Fibroblast of peridontal ligament (primary cell): ENCODE measurements at regions not wholly inside any gene's neighbourhood (a gene's known extent, or its start where the extent isn't known, plus 50 kb on each side); places are given as distances from the start of the nearest gene placed in this dataset.

Experiments
- DNase-seq: peaks from one replicate; pipeline ENCODE4 v3.0.0-alpha.2; 2010; ENCODE audit errors: extremely low read depth

- DNase-seq, result no peak
Observed at GRCh38 chr5:57572461-57572860, 89.8 kb upstream of the ACTBL2 start.

- DNase-seq, result no peak
Observed at GRCh38 chr5:57569601-57570000, 87.0 kb upstream of the ACTBL2 start.

GRCh38 chr5:57568136-57568535, 85.5 kb upstream of the ACTBL2 start:
- no peak for DNase-seq

GRCh38 chr5:57566914-57567313, 84.3 kb upstream of the ACTBL2 start:
- peak; percentile 90 for DNase-seq

- no peak for DNase-seq
Observed at GRCh38 chr5:57561231-57561842, 78.7 kb upstream of the ACTBL2 start.

- peak; percentile 54 for DNase-seq
Observed at GRCh38 chr5:57559110-57559635, 76.6 kb upstream of the ACTBL2 start.

GRCh38 chr5:57552033-57552432, 69.4 kb upstream of the ACTBL2 start:
- peak; percentile 22 for DNase-seq

- DNase-seq, result no peak
Observed at GRCh38 chr5:57551251-57551650, 68.6 kb upstream of the ACTBL2 start.

GRCh38 chr5:57550132-57550531, 67.5 kb upstream of the ACTBL2 start:
- DNase-seq, result no peak

- no peak for DNase-seq
Observed at GRCh38 chr5:57549566-57549965, 67.0 kb upstream of the ACTBL2 start.

GRCh38 chr5:57540823-57541222, 58.2 kb upstream of the ACTBL2 start:
- DNase-seq, result no peak

- DNase-seq, result peak; percentile 91
Observed at GRCh38 chr5:57539281-57539701, 56.7 kb upstream of the ACTBL2 start.

GRCh38 chr5:57538341-57538955, 55.8 kb upstream of the ACTBL2 start:
- peak; percentile 95 for DNase-seq

GRCh38 chr5:57537811-57538210, 55.2 kb upstream of the ACTBL2 start:
- DNase-seq, result no peak

- peak; percentile 60 for DNase-seq
Observed at GRCh38 chr5:57532513-57533497, 50.2 kb upstream of the ACTBL2 start.
